Coronary artery (tissue), 2 donors: ENCODE measurements at regions not wholly inside any gene's neighbourhood (a gene's known extent, or its start where the extent isn't known, plus 50 kb on each side); places are given as distances from the start of the nearest gene placed in this dataset.

Experiments used
- DNase-seq: peaks from one replicate; pipeline ENCODE4 v3.0.0-alpha.2; 2017; ENCODE audit warnings: low spot score
- H3K27ac ChIP-seq, 2 donors: fragments of 200-600 bp; sonication (generic); one replicate each; pipeline ENCODE4 v1.5.1; 2016 to 2019
- H3K4me3 ChIP-seq: fragments of 200-600 bp; sonication (generic); 2 replicates; pipeline ENCODE4 v1.5.1; 2016; ENCODE audit warnings: mild to moderate bottlenecking, moderate library complexity
- TF ChIP-seq, protein P1 (sequence below): fragments of 200-600 bp; sonication (generic); IDR thresholded peaks from one replicate; pipeline ENCODE4 v1.5.1; 2019; ENCODE audit warnings: antibody characterized with exemption

DNA sequence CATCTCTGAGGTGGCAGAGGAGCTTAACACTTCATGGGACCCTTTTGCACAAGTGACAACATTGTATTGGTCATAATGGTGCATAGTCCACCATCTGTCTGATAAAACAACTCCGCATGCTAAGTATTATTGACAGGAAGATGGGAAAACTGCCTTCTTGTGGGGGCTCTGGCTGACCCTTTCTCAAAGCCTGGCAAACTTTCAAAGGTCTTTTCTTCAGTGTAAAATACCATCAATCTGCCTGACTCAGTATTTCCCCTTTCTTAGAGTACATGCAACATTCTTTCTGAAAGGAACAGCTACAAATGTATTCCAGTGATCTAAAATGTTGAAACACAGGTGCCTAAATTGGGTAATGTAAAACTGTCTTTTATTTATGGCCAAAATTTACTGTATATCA lies 89.1 kb downstream of the NAA11 start:
- Histone ChIP-seq H3K4me3 (no peak overlapping the region), H3K27ac (no peak overlapping the region)
- DNase-seq, result no peak
- TF ChIP-seq, protein P1, sequence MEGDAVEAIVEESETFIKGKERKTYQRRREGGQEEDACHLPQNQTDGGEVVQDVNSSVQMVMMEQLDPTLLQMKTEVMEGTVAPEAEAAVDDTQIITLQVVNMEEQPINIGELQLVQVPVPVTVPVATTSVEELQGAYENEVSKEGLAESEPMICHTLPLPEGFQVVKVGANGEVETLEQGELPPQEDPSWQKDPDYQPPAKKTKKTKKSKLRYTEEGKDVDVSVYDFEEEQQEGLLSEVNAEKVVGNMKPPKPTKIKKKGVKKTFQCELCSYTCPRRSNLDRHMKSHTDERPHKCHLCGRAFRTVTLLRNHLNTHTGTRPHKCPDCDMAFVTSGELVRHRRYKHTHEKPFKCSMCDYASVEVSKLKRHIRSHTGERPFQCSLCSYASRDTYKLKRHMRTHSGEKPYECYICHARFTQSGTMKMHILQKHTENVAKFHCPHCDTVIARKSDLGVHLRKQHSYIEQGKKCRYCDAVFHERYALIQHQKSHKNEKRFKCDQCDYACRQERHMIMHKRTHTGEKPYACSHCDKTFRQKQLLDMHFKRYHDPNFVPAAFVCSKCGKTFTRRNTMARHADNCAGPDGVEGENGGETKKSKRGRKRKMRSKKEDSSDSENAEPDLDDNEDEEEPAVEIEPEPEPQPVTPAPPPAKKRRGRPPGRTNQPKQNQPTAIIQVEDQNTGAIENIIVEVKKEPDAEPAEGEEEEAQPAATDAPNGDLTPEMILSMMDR, result no peak

DNA sequence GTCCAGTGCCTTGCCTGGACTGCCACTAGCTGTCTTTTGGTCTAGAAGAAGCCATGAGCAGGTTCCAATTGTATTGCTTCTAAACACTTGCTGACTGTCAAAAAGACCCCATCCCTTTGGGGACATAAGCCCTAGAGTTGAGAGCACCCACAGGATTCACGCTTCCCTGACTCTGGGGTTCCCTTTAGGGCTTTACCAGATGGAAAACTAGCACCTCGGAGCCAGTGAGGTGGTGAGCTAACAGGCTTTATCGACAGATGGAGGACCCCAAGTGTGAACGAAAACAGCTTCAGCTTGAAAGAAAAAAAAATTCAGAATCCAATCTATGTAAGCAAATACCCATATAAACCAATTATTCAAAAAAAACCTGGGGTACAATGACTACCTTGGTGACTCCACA lies 90.8 kb downstream of the NAA11 start:
- no peak for DNase-seq
- no peak overlapping the region for H3K27ac ChIP-seq
- TF ChIP-seq, protein P1, result no peak
- no peak overlapping the region for H3K4me3 ChIP-seq

DNA sequence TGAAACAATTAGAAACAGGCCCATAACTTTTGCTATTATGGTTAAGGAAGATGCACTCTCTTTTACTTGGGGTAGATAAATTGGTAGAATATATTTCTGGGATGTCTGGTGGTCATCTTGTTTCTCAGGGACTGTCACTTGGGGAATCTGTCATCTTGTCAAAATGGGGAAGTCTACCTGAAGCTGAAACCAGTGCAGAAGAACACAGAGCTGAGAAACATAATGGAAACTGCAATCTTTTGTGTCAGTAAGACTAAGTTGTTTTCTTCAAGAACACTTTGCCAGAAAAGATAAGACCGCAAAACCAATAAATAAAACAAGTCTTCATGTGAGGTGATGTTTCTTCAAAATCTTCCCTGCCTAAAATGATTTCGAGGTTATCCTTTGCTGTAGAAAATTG lies 92.0 kb downstream of the NAA11 start:
- TF ChIP-seq, protein P1, result no peak
- Histone ChIP-seq H3K4me3 (no peak overlapping the region), H3K27ac (no peak overlapping the region)
- no peak for DNase-seq

DNA sequence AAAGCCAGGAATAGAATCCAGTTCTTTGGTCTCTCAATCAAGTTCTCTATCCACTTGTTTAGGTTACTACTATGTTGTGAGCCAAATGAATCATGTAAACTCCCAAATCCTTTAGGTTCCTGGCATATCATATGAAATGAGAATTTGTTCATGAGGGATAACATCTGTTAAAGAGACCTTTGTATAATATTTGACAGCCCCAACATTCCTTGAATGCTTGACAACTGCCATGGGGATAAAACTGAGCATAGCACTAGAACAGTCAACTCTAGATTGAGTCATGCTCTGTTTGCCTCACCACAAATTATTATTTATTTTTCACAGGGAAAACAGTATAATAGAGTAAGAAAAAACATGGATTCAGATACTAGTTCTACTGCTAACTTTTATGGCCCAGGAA lies 93.3 kb downstream of the NAA11 start:
- TF ChIP-seq, protein P1, result no peak
- Histone ChIP-seq H3K4me3 (no peak overlapping the region), H3K27ac (no peak overlapping the region)
- no peak for DNase-seq

DNA sequence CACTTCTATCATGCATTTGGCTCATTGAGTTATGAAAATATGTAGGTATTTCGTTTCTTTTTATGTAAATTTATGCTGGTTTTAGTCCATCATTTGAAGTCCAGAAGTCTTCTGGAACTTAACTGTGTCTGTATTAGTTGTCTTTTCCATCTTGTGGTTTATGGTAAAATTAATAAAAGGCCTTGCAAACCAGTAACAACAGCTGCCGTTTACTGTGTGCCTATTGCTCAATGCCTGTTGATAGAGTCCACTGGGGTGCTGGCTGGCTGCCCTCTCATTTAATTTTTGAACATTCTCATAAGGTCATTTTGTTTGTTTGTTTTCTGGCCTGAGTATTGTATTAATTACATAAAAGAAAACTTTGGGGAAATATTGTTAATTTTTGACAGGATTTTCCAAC lies 98.0 kb downstream of the NAA11 start:
- H3K27ac ChIP-seq, result no peak overlapping the region
- no peak overlapping the region for H3K4me3 ChIP-seq
- DNase-seq, result no peak
- TF ChIP-seq, protein P1, result no peak

DNA sequence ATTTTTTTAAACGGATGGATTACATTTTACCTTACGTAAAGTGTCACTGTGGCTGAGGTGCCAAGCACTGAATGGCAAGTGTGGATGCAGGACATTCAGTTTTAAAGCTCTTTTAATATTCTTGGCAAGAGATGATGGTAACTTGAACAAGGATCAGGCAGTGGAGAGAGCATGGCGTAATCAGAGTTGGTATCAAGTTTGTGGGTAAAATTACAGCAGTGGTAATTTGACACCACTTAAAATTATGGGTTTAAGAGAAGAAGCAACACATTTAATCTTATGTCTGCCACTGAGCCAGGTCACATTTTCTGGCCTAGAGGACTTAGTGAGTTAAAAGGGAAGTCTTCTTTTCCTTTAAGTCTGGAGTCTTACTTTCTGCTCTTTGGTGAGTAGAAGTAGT lies 100.5 kb downstream of the NAA11 start:
- H3K4me3 ChIP-seq, result no peak overlapping the region
- TF ChIP-seq, protein P1, result no peak
- no peak for DNase-seq
- H3K27ac ChIP-seq, result no peak overlapping the region

DNA sequence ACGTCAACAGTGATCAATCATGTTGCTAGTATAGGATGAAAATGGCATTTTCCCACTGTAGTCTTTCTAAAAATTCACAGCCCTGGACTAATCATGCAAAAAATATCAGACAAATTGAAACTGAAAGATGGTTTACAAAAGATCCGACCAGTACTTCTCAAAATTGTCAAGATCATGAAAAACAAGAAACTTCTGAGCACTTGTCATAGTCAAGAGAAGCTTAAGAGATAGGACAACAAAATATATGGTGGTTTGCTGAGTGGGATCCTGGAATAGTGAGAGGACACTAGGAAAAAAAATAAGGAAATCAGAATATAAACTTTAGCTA lies 101.1 kb downstream of the NAA11 start:
- Histone ChIP-seq H3K27ac (no peak overlapping the region), H3K4me3 (no peak overlapping the region)
- TF ChIP-seq, protein P1, result no peak
- DNase-seq, result no peak
